HEK293T (cell line): ENCODE measurements at regions not wholly inside any gene's neighbourhood (a gene's known extent, or its start where the extent isn't known, plus 50 kb on each side); places are given as distances from the start of the nearest gene placed in this dataset.

Source experiments
- ARNT ChIP-seq: fragments of 450-650 bp; IDR thresholded peaks from 2 replicates; pipeline ENCODE4 v1.6.1; 2017; ENCODE audit warnings: mild to moderate bottlenecking
- BHLHE40 ChIP-seq: fragments of 450-650 bp; IDR thresholded peaks from 2 replicates; pipeline ENCODE4 v1.6.1; 2016; ENCODE audit warnings: mild to moderate bottlenecking, moderate library complexity, borderline replicate concordance
- FOXK2 ChIP-seq: fragments of 450-650 bp; IDR thresholded peaks from 2 replicates; pipeline ENCODE4 v1.6.1; 2016; ENCODE audit warnings: mild to moderate bottlenecking
- FOXM1 ChIP-seq: fragments of 450-650 bp; IDR thresholded peaks from 2 replicates; pipeline ENCODE4 v1.6.1; 2017; ENCODE audit warnings: mild to moderate bottlenecking, borderline replicate concordance
- L3MBTL2 ChIP-seq: fragments of 450-650 bp; conservative IDR thresholded peaks from 2 replicates; pipeline ENCODE4 v1.6.1; 2016; ENCODE audit warnings: mild to moderate bottlenecking
- PKNOX1 ChIP-seq: fragments of 450-650 bp; IDR thresholded peaks from 2 replicates; pipeline ENCODE4 v1.6.1; 2016
- SP1 ChIP-seq: fragments of 450-650 bp; IDR thresholded peaks from 2 replicates; pipeline ENCODE4 v1.6.1; 2017
- SUZ12 ChIP-seq: fragments of 450-650 bp; IDR thresholded peaks from 2 replicates; pipeline ENCODE4 v1.6.1; 2016; ENCODE audit warnings: mild to moderate bottlenecking
- TARDBP ChIP-seq: fragments of 450-650 bp; IDR thresholded peaks from 2 replicates; pipeline ENCODE4 v1.6.1; 2016

- TF ChIP-seq SP1, result no peak
- TF ChIP-seq TARDBP, result no peak
- TF ChIP-seq BHLHE40, result no peak
- TF ChIP-seq ARNT, result no peak
- TF ChIP-seq PKNOX1, result no peak
- no peak for TF ChIP-seq FOXM1
- no peak for TF ChIP-seq SUZ12
- TF ChIP-seq L3MBTL2, result no peak
- TF ChIP-seq FOXK2, result no peak
These were observed 221.5 kb upstream of the FAM174A start for GRCh38 chr5:100313657-100314056.
